ENCODE measurements at regions not wholly inside any gene's neighbourhood (a gene's known extent, or its start where the extent isn't known, plus 50 kb on each side); places are given as distances from the start of the nearest gene placed in this dataset.
"Not testable (repeated sequence)": the region's sequence is repeated elsewhere in the genome, so short reads cannot be mapped to it uniquely, and the experiment has no call there.

DNA sequence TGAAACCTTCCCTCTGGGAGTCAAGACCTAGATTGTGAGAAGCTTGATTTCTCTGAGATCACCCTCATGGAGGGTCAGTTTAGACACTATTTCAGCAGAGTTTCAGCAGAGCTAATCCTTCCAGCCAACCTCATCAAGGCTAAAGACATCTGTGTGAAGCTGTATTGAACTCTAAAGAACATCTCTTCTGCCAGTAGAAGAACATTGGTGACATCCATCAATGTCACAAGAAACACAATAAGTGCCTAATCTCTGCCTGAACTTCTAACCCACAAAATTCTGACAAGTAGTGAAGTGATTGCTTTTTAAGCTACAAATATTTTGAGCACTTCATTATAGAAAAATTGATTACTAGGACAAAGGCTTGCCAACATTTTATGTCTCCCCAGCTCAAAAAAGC lies 475.8 kb upstream of the PCDH20 start:
- no peak for ATAC-seq

DNA sequence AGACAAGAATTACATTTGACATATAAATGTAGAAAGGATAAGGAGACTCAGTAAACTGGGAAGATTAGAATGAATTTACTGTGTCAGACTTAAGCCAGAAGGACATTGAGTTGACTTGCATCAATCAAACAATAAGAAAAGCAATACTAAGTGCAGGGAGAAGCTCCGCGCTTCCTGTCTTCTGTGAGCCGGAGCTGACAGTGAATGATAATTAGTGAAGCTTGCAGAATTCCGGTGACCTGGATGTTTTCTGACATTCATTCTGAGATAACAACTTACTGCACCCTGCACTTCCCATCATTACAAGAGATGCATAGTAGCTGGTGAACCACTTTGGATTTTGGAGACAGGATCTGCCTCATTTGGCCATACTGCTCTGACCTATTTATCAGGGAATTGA lies 469.2 kb upstream of the PCDH20 start:
- ATAC-seq = no peak

DNA sequence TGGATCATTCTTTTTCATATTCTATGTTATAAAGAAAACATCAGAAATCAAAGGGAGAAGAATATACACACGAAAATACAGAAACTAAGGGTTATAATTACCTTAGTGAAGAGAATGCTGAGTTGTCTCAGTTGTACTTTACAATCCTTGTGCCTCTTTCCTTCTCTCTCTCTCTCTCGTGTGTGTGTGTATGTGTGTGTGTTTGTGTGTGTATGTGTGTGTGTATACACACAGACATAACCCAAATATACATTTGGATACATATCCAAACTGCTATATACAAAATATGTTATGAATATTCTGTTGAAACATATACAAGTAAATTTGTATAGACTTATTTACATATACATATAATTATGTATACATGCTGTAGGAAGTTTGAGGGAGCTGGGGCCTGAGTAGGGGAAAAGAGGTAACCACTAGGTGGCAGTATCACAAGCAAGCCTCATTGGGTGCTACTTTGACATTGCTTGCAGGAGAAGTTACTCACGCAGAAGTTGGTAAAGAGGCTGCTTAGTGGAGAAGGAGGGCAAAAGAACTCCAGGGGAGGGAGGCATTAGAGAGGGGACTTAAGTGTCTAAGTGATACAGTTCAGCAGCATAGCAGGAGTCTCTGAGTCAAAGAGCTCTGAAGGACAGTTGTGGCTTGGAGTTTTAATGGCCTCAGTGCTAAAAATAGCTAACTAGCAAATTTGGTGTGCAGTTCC lies 465.1 kb upstream of the PCDH20 start:
- no peak for ATAC-seq

DNA sequence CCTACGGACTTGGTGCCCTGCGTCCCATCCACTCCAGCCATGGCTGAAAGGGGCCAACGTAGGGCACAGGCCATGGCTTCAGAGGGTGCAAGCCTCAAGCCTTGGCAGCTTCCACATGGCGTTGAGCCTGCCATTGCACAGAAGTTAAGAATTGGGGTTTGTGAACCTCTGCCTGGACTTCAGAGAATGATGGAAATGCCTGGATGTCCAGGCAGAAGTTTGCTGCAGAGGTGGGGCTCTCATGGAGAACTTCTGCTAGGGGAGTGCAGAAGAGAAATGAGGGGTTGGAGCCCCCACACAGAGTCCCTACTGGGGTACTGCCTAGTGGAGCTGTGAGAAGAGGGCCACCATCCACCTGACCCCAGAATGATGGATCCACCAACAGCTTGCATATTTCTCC lies 462.9 kb upstream of the PCDH20 start:
- ATAC-seq = not testable (repeated sequence)

DNA sequence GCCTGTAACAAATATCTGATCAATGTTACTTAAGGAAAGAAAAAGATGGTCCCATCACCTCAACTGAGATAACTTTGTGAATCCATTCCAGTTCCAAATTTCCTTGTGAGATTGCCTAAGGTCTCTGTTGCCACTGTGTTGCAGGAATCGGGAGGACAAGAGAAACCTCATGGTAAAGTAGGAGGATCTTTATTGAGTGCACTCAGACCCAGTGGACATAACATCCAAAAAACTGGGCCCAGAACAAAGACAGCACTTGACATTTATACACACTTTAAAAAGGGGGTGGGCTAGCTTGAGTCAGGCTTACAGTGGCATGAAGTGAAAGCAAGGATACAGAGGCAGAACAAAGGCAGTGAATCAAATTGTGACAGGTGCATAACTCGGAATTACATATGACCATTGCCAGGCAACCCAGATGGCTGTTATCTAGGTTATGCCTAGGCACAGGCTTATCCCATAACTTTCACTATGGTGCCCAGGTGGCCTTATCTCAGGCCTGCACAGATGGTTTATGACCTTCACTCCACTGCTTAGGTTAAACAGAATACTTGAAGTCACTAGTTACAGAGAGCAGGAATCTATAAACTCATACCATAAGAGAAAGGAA lies 459.4 kb upstream of the PCDH20 start:
- no peak for ATAC-seq

DNA sequence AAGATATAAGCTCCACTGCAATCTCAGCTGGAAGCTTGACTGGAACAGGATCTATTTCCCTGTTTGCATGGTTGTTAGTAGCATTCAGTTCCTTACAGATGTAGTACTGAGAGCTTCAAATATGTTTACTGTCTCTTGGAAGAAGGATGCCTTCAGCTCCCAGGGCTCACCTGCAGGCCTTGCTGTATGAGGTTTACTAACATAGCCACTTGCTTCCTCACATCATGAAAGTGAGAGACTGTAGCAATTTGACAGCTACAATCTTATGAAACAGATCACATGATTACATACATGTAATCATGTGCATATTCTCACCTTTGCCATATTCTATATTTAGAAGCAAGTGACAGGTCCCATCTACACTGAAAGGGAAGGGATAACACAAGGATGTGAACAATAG lies 458.1 kb upstream of the PCDH20 start:
- ATAC-seq = no peak

DNA sequence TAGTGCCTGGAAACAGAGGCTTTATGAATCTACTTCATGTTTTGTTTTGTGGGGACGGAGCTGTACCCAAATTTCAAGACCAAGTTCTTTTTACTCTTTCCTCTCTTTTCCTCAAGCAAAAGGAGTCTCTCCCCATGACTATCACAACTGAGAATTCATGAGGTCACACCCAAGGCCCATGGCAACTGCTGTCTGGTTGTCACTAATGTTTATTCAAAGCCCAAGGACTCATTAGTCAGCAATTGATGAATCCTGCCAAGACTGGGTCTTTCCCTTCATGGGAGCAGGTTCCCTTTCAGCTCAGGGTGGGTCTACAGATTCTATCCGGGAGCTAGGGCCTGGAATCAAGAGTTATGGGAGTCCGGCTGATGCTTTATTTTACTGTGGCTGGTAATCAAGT lies 441.5 kb upstream of the PCDH20 start:
- ATAC-seq = no peak

DNA sequence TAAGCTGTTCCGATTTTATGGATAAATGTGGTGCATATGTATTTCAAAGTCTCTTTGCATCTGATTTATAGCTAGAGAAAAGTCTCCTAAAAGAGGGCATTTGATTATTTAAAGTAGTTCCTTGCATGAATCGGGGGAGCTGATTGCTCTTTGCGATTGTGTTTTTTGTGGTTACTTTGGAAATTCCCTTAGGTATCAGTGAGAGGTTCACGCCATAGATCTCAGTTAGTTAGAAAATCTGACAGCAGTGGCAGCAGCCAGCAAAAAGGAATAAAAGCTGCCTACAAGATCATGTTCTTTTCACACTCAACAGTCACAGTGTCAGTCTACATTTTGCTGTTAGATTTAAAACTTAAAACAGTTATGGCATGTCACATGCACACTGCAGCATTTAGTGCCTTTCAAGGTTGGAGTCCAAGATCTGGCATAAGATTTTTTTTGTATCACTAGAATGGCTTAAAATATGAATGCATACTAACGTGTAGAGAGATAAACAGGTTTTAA lies 436.5 kb upstream of the PCDH20 start:
- no peak for ATAC-seq

DNA sequence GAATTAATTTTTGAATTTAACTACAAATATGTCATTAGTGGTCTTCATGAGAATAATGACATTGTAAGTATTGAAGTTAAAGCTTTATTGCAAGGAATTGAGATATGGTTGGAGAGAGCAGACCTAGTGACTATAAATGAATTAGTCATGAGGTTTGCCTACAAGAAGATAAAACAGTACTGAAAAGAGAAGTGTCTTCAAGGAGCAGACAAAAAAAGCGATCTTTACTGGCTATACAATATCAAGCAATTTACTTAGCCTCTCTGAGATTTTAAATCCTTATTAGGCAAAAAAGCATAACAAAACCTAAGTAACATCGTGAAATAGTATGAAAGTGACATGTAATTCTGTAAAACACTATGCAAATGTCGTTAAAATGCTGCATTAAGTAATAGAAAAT lies 435.1 kb upstream of the PCDH20 start:
- ATAC-seq = no peak

DNA sequence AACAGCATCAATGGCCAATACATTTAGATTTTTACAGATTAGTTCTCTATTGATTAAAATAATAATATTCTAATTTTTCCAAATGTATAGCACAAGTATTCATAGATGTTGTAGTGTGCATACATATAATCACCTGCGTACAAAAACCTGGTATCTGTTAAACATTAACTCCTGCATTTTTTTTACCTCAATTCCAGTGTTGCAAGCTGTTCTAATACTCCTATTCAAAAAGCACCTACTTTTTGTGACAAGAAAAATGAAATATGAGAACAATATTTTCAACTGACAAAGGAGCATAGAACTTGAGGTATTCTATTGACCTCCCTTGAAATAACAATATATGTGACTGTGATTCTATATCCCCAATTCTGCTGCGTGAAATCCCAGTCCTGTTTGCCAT lies 422.9 kb upstream of the PCDH20 start:
- ATAC-seq = no peak

DNA sequence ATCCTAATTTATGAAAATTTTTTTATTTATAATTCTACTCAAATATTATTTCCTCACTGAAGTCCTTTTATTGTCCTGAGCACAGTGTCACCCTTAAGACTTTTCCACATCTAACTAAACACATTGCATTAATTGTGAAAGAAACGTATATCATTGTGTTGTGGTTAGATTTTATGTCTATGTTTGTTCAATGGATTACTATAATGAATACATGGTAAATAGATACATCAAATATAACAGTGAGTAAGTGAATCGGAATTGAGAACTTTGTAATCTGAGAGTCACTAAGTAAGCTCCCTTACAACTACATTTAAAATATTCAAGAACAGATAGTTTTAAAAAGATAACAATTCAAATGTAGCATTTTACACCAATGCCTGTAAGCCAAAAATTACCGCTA lies 417.6 kb upstream of the PCDH20 start:
- ATAC-seq = no peak

DNA sequence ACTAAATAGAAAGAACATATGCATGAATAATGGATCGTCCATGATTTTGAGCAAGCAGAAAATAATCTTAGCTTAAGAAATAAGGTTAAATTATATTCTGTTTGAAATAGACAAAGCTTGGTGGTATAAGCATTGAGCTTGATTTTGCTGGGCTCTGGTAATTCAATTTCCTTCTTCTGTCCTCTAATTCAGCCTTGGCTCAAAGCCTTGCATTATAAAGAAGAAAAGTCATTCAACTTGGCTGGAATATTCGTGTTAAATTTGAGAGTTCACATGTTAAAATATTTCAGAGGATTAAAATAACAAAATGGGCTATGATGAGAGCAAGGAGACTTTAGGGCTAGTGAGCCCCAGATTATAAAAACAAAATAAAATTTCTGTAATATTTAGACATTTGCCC lies 415.4 kb upstream of the PCDH20 start:
- ATAC-seq = no peak

DNA sequence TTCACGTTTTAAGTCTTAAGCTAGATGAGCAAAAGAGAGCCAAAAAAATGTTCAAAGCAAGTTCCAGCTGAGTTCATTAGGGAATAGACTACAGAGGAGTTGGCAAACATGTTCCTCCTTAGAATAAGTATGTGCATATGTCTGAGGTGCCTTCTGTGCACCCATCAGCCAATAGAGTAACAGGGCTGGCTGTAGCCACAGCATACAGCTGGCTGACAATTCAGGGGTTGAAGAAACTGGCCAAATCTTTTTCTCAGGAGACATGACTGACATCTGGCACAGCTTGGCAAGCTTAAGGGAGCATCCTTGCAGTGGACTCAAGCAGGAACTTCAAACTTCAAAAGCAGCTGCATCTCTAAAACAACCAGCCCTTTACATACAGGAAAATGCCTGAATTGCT lies 414.8 kb upstream of the PCDH20 start:
- no peak for ATAC-seq

DNA sequence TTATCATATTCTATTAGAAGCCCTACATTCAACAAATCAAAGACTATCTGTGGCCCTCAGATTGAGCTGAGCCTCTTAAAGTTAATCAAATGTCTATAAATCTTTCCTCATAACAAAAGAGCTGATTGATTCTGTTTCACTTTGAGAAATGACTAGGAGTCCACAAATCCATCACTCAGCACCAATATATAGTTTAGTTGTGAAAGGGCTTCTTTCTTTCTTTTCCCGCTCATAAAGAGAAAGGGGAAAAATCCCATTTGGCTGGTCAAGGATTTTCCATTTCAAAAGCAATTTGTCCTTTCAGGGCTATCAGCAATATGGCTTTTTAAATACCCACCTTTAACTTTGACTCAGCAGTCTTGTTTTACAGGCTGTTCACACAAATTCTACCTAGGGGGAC lies 408.5 kb upstream of the PCDH20 start:
- ATAC-seq = no peak

DNA sequence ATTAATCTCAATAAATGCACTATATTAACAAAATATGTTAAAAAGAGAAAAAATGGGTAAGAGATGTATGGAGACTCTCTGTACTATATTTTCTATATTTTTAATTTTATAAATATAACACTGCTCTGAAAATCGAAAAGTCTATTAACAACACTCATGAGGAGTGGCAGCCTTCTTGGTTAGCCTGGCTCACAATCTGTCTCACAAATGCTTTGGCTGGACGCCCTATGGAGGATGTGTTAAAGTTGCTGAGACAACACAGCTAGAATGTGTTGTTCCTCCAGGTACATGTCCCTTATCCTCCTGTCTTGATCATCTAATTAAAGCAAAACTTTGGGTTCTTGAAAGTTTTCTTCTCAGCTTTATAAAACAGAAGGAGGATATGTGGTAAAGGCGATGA lies 396.6 kb upstream of the PCDH20 start:
- no peak for ATAC-seq

DNA sequence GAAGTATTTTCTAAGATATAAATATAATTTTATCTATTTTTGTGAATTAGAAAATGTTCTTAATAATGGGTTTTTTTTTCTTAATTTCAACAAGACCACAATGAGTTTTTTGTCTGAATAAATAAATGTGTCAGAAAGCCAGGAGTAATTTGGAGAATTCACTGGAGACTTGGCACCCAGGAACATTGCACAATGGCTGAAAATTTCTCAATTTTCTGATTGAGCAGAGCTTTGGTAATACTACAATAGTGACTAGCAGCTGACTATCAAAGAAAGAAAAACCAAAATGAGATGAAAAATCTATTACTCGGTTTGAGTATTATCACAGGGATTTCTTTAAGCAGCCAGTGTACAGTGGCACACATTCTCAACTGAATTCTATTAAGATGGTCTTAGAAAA lies 394.4 kb upstream of the PCDH20 start:
- no peak for ATAC-seq

DNA sequence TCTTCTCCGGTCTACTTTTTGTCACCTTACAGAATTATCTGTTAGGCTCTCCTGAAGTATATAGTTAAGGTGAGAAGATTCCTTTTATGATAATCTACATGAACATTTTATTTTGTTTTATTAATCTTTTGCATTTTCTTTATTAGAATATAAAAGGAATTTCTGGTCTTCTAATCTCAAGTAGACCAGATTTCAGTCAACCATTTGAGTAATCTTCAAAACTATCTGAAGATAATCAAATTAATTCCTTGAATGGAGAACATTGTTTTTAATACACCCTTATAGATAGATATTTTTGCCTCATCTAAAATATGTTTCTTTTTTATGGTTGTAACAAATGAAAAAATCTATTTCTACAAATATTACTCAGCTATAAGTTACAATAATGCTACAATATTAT lies 381.7 kb upstream of the PCDH20 start:
- no peak for ATAC-seq

DNA sequence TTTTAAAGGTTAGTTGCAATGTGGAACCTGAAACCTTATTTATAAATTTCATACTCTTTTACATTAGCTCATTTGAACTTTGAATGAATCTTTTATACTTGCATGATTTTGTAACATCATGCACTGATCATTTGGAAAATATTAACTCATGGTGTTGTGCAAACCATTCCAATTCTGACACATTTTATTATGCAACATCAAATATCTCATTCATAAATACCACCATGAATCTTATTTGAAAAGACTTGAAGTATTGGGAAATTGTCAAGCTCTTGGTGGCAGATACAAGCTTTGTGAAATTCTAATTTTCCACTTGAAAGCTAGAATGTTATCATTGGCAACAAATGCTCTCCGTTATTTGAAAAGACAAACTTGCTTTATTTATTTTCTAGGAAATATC lies 379.9 kb upstream of the PCDH20 start:
- ATAC-seq = no peak

DNA sequence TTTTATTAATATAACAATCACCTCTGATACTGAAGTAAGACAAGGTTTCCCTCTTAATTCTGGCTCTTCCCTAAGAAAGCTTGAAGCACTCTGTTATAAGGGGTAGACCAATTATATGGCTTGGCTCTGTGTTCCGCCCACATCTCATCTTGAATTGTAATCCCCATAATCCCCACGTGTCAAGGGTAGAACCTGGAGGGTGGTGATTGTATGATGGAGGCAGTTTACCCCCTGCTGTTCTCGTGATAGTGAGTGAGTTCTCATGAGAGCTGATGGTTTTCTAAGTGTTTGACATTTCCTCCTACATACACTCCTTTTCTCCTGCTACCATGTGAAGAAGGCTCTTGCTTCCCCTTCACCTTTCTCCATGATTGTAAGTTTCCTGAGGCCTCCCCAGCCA lies 363.8 kb upstream of the PCDH20 start:
- no peak for ATAC-seq

DNA sequence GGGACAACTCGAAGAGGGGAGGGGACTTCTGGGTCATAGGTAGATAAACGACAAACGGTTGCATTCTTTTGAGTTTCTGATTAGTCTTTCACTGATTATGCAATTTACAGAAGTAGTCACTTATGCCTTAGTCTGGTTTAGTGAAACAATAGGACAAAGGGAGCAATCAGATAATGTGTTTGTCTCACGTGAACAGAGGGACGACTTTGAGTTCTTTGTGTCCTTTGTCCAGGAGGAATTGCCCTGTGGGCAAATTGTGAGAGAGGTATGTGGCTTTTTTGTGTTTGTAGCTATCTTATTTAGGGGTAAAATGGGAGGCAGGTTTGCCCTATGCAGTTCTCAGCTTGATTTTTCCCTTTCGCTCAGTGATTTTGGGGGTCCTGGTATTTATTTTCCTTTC lies 362.9 kb upstream of the PCDH20 start:
- no peak for ATAC-seq

DNA sequence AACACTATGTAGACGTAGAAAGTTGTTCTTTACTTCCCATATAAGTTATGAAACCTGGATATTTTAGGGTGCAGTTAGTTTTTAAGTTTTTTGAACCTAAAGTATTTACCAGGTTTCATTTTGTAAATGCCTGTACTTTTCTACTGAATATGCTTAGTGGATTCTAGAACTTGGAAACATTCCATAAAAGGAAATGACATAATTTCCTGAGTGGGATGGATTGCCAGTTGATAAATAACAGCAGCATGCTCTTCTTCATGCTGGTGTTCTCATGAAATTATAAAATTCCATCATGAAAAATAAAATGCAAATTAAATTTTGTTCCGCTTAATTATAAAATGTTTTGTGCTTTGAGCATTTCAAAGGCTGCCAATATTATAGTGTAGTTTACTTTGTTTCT lies 362.2 kb upstream of the PCDH20 start:
- ATAC-seq = no peak

DNA sequence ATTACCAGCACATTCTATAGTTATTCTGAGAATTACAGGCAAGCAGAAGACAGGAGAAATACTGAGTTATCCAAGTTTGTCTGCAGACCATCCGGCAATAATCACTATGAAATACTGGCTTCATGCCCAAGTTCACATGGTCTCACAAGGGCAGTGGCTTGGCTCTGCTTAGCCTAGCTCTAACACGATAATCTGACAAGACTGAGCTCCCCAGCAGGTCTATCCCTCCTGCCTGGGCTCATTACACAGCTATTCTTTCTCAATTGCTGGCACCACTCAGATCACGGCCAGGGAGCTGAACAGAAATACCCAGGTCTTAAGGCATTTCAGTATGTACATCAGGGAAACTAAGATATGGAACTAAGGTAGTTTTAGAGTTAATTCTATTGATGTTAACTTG lies 361.6 kb upstream of the PCDH20 start:
- ATAC-seq = no peak

DNA sequence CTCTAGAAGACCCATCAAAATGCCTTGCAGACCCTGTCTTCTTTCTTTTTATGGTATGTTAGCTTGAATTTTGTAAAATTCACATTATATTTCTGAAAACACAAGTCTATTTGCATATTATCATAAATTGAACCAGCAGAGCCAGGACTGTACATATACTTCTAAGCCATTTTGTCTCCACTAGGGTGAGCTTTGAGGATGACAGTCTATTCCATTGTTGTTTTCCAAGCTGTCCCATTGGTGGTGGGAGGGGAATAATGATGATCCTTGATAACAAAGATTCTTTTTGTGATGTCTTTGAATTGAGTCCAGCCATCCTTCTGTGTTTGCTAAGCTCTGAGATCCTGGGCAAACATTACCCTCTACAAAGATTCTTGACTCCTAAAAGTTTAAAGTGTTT lies 359.3 kb upstream of the PCDH20 start:
- no peak for ATAC-seq

DNA sequence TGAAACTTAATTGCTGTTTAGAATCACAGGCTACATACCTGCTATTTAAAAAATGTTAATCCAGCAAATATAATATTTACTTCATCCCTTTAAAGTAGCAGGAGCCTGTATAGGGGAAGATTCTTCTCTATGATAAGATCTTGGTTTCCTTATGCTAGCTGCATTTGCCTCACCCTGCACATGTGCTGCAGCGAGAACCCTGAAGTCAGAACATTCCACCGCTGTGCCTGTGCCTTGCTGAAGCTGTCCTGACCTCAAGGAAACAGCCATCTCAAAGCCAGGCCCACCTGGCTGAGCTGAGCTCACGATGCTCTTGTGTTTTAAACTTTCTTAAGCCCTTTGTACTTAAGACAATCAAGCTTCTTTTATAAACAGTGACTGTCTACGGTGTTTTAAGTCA lies 355.0 kb upstream of the PCDH20 start:
- no peak for ATAC-seq

DNA sequence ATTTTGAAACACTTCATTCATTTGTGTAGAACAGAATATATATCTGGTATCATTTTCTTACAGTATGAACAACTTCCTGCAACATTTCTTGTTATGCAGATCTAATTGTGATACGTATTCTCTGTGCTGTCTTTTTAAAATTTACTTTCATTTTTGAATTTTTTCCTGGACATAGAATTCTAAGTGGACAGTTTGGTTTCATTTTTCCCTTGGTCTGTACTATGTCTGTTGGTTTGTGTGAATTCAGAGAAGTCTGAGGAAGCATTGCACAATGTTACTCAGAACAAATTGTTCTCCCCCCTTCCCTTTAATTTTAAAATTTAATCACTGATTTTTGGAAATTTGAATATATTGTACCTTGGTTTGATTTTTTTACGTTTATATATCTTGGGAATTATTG lies 352.5 kb upstream of the PCDH20 start:
- ATAC-seq = no peak
